SU-DHL-6 (cell line): ENCODE measurements at regions not wholly inside any gene's neighbourhood (a gene's known extent, or its start where the extent isn't known, plus 50 kb on each side); places are given as distances from the start of the nearest gene placed in this dataset.

Experiments used
- CTCF ChIP-seq: fragments of 200-600 bp; sonication (generic); IDR thresholded peaks from one replicate; pipeline ENCODE4 v1.5.1; 2017; ENCODE audit warnings: antibody characterized with exemption, mild to moderate bottlenecking, low read length, moderate library complexity; ENCODE audit not compliant: insufficient read depth, poor library complexity, severe bottlenecking
- EZH2phosphoT487 ChIP-seq: fragments of 200-600 bp; sonication (generic), shearing (Covaris generic); conservative IDR thresholded peaks from 2 replicates; pipeline ENCODE4 v1.6.1; 2018; ENCODE audit warnings: mild to moderate bottlenecking, antibody characterized with exemption, low read length, moderate library complexity, mixed read lengths

- TF ChIP-seq CTCF: no peak
- TF ChIP-seq EZH2phosphoT487: no peak
Observed at GRCh38 chr1:99560207-99561040, 85.5 kb upstream of the PALMD start.
